Liver (tissue), 8 donors: ENCODE measurements at regions not wholly inside any gene's neighbourhood (a gene's known extent, or its start where the extent isn't known, plus 50 kb on each side); places are given as distances from the start of the nearest gene placed in this dataset.

Source experiments
- DNase-seq: peaks from one replicate; pipeline ENCODE4 v3.0.0-alpha.2; 2017; ENCODE audit warnings: low spot score
- H3K27ac ChIP-seq, 2 donors: one replicate each; pipeline ENCODE4 v1.7.0; 2013; ENCODE audit warnings: inconsistent platforms in 2 of 2, low read length in 2 of 2, control low read depth in 1 of 2, low read depth in 1 of 2, mild to moderate bottlenecking in 1 of 2
- H3K27me3 ChIP-seq, 4 donors: one replicate each; pipeline versions ENCODE4 v1.6.1 to v1.7.0; 2013; ENCODE audit warnings: low read length in 3 of 4, inconsistent platforms in 1 of 4, mild to moderate bottlenecking in 1 of 4, moderate library complexity in 1 of 4; ENCODE audit not compliant: control insufficient read depth in 4 of 4, insufficient read depth in 4 of 4
- H3K36me3 ChIP-seq, 4 donors: one replicate each; pipeline versions ENCODE4 v1.6.1 to v1.7.0; 2013; ENCODE audit warnings: low read length in 3 of 4, mild to moderate bottlenecking in 3 of 4, low read depth in 1 of 4, moderate library complexity in 1 of 4; ENCODE audit not compliant: control insufficient read depth in 4 of 4, insufficient read depth in 3 of 4
- H3K4me1 ChIP-seq, 4 donors: one replicate each; pipeline versions ENCODE4 v1.6.1 to v1.7.0; 2013; ENCODE audit warnings: low read length in 3 of 4, mild to moderate bottlenecking in 3 of 4, moderate library complexity in 1 of 4; ENCODE audit not compliant: control insufficient read depth in 4 of 4, insufficient read depth in 4 of 4
- H3K4me3 ChIP-seq, 3 donors: one replicate each; pipeline versions ENCODE4 v1.6.1 to v1.7.0; 2013; ENCODE audit warnings: low read length in 3 of 3, control low read depth in 1 of 3, low read depth in 1 of 3, mild to moderate bottlenecking in 1 of 3
- H3K9ac ChIP-seq, 2 donors: one replicate each; pipeline ENCODE4 v1.7.0; 2013; ENCODE audit warnings: low read length in 2 of 2, mild to moderate bottlenecking in 2 of 2, moderate library complexity in 2 of 2, control low read depth in 1 of 2, low read depth in 1 of 2
- H3K9me3 ChIP-seq, 4 donors: one replicate each; pipeline versions ENCODE4 v1.6.1 to v1.7.0; 2013; ENCODE audit warnings: low read length in 3 of 4; ENCODE audit not compliant: control insufficient read depth in 4 of 4
- FOXA1 ChIP-seq: IDR thresholded peaks from 2 replicates; pipeline ENCODE4 v1.6.1; 2016; ENCODE audit warnings: antibody characterized with exemption
- HNF4G ChIP-seq: IDR thresholded peaks from 2 replicates; pipeline ENCODE4 v1.6.1; 2016; ENCODE audit warnings: antibody characterized with exemption
- NR2F2 ChIP-seq: IDR thresholded peaks from 2 replicates; pipeline ENCODE4 v1.6.1; 2016; ENCODE audit warnings: antibody characterized with exemption
- RAD21 ChIP-seq, 2 donors: IDR thresholded peaks; 2 replicates each; pipeline ENCODE4 v1.6.1; 2016; ENCODE audit warnings: antibody characterized with exemption in 2 of 2, mild to moderate bottlenecking in 2 of 2
- RXRA ChIP-seq, 2 donors: IDR thresholded peaks; 2 replicates each; pipeline ENCODE4 v1.6.1; 2017 to 2018; ENCODE audit warnings: antibody characterized with exemption in 2 of 2, mild to moderate bottlenecking in 1 of 2
- SP1 ChIP-seq: IDR thresholded peaks from 2 replicates; pipeline ENCODE4 v1.6.1; 2018; ENCODE audit warnings: antibody characterized with exemption, mild to moderate bottlenecking
- WGBS: extraction: QIAGEN DNeasy Blood & Tissue Kit; methylation state at CpG from one replicate; pipeline ENCODE4 v1.1.7; 2013; 5-methylcytosine and 5-hydroxymethylcytosine counted together
- TF ChIP-seq, protein P1 (sequence below): fragments of 150-350 bp; IDR thresholded peaks from 2 replicates; pipeline ENCODE4 v1.5.1; 2017; ENCODE audit warnings: improper control_type of control experiment, low read depth, low read length; ENCODE audit not compliant: missing input control
- TF ChIP-seq, protein P2 (sequence below): IDR thresholded peaks from 2 replicates; pipeline ENCODE4 v1.6.1; 2016; ENCODE audit warnings: antibody characterized with exemption, mild to moderate bottlenecking
- TF ChIP-seq, protein P3 (sequence below): IDR thresholded peaks from 2 replicates; pipeline ENCODE4 v1.6.1; 2016; ENCODE audit warnings: antibody characterized with exemption
- TF ChIP-seq, protein P4 (sequence below): IDR thresholded peaks from 2 replicates; pipeline ENCODE4 v1.6.1; 2016; ENCODE audit warnings: antibody characterized with exemption
- donor health status: healthy.
- donor health status: healthy.
- donor health status: healthy.
- donor health status: healthy.
- donor health status: healthy.

DNA sequence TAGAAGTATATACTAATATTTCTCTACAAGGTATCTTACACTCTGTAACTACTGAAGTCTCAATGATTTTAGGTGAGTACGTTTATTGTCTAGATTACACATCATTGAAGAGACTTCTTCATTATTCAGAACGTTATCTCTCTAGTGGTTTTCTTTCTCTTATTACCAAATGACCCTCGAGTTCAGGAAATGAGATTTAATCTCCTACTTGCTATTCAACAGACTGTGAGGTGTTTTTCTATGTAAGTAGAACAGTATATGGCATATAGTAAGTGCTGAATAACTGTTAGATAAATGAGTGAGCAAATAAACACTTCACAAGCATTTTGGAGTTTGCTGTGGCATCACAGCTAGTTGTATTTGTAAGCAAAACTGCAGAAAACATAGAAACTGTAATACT, 947.2 kb upstream of the SLC39A10 start:
- H3K4me1 ChIP-seq: no peaks in the 10 kb centered on the region
- TF ChIP-seq, protein P1, sequence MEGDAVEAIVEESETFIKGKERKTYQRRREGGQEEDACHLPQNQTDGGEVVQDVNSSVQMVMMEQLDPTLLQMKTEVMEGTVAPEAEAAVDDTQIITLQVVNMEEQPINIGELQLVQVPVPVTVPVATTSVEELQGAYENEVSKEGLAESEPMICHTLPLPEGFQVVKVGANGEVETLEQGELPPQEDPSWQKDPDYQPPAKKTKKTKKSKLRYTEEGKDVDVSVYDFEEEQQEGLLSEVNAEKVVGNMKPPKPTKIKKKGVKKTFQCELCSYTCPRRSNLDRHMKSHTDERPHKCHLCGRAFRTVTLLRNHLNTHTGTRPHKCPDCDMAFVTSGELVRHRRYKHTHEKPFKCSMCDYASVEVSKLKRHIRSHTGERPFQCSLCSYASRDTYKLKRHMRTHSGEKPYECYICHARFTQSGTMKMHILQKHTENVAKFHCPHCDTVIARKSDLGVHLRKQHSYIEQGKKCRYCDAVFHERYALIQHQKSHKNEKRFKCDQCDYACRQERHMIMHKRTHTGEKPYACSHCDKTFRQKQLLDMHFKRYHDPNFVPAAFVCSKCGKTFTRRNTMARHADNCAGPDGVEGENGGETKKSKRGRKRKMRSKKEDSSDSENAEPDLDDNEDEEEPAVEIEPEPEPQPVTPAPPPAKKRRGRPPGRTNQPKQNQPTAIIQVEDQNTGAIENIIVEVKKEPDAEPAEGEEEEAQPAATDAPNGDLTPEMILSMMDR: no peak
- WGBS: 29% methylated on average over 3 of the region's 3 CpGs

DNA sequence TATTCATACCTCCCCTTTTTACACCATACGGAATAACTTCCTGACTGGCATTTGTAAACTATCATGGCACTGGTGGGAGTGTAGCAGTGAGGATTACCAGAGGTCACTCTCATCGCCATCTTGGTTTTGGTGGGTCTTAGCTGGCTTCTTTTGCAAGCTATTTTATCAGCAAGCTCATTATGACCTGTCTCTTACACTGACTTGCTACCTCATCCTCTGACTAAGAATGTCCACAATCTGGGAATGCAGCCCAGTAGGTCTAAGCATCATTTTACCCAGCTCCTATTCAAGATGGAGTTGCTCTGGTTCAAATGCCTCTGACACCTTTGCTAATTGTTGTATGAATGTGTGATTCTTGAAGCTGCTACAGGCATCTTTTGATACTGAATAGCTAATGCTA, 950.8 kb upstream of the SLC39A10 start:
- Histone ChIP-seq H3K36me3 (no peaks in the 10 kb centered on the region), H3K4me1 (no peaks in the 10 kb centered on the region), H3K9me3 (no peaks in the 10 kb centered on the region), H3K9ac (no peak overlapping the region), H3K27ac (no peak overlapping the region), H3K4me3 (no peak overlapping the region), H3K27me3 (no peaks in the 10 kb centered on the region)
- WGBS: 63% methylated on average over 2 of the region's 2 CpGs
- TF ChIP-seq FOXA1 (no peak), SP1 (no peak), RAD21 (IDR thresholded peaks at IDR 0.05) (no peak), RXRA (IDR thresholded peaks at IDR 0.05) (no peak), HNF4G (no peak), NR2F2 (no peak)
- TF ChIP-seq, protein P1: no peak
- TF ChIP-seq, protein P2, sequence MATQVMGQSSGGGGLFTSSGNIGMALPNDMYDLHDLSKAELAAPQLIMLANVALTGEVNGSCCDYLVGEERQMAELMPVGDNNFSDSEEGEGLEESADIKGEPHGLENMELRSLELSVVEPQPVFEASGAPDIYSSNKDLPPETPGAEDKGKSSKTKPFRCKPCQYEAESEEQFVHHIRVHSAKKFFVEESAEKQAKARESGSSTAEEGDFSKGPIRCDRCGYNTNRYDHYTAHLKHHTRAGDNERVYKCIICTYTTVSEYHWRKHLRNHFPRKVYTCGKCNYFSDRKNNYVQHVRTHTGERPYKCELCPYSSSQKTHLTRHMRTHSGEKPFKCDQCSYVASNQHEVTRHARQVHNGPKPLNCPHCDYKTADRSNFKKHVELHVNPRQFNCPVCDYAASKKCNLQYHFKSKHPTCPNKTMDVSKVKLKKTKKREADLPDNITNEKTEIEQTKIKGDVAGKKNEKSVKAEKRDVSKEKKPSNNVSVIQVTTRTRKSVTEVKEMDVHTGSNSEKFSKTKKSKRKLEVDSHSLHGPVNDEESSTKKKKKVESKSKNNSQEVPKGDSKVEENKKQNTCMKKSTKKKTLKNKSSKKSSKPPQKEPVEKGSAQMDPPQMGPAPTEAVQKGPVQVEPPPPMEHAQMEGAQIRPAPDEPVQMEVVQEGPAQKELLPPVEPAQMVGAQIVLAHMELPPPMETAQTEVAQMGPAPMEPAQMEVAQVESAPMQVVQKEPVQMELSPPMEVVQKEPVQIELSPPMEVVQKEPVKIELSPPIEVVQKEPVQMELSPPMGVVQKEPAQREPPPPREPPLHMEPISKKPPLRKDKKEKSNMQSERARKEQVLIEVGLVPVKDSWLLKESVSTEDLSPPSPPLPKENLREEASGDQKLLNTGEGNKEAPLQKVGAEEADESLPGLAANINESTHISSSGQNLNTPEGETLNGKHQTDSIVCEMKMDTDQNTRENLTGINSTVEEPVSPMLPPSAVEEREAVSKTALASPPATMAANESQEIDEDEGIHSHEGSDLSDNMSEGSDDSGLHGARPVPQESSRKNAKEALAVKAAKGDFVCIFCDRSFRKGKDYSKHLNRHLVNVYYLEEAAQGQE: no peak
- TF ChIP-seq, protein P3, sequence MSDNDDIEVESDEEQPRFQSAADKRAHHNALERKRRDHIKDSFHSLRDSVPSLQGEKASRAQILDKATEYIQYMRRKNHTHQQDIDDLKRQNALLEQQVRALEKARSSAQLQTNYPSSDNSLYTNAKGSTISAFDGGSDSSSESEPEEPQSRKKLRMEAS: no peak
- TF ChIP-seq, protein P4, sequence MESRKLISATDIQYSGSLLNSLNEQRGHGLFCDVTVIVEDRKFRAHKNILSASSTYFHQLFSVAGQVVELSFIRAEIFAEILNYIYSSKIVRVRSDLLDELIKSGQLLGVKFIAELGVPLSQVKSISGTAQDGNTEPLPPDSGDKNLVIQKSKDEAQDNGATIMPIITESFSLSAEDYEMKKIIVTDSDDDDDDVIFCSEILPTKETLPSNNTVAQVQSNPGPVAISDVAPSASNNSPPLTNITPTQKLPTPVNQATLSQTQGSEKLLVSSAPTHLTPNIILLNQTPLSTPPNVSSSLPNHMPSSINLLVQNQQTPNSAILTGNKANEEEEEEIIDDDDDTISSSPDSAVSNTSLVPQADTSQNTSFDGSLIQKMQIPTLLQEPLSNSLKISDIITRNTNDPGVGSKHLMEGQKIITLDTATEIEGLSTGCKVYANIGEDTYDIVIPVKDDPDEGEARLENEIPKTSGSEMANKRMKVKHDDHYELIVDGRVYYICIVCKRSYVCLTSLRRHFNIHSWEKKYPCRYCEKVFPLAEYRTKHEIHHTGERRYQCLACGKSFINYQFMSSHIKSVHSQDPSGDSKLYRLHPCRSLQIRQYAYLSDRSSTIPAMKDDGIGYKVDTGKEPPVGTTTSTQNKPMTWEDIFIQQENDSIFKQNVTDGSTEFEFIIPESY: no peak
- DNase-seq: no peak

More for the DNA sequence above, 947.2 kb upstream of the SLC39A10 start:
- no peak overlapping the region for H3K27ac ChIP-seq
- no peaks in the 10 kb centered on the region for H3K27me3 ChIP-seq
- H3K9ac ChIP-seq: no peak overlapping the region
- no peak overlapping the region for H3K4me3 ChIP-seq
- H3K9me3 ChIP-seq: peaks cover 0 to 3% (median 0%) of the 10 kb centered on the region in 4 donors
- DNase-seq: no peak
- no peaks in the 10 kb centered on the region for H3K36me3 ChIP-seq
